Breast epithelium (tissue), 4 donors: ENCODE measurements at regions not wholly inside any gene's neighbourhood (a gene's known extent, or its start where the extent isn't known, plus 50 kb on each side); places are given as distances from the start of the nearest gene placed in this dataset.

ENCODE experiments used
- DNase-seq, 2 donors: peaks; one replicate each; pipeline ENCODE4 v3.0.0-alpha.2; 2019; ENCODE audit warnings: low spot score in 2 of 2
- H3K27ac ChIP-seq, 2 donors: fragments of 200-600 bp; sonication (generic) in 1 of 2; one replicate each; pipeline ENCODE4 v1.5.1; 2016 to 2019; ENCODE audit warnings: mild to moderate bottlenecking in 1 of 2
- H3K27me3 ChIP-seq, 2 donors: fragments of 200-600 bp; sonication (generic) in 1 of 2; one replicate each; pipeline versions ENCODE4 v1.5.1 to v1.6.0; 2017 to 2019; ENCODE audit warnings: control low read depth in 1 of 2, mild to moderate bottlenecking in 1 of 2
- H3K36me3 ChIP-seq: fragments of 200-600 bp; one replicate; pipeline ENCODE4 v1.5.1; 2019
- H3K4me1 ChIP-seq, 2 donors: fragments of 200-600 bp; sonication (generic); one replicate each; pipeline ENCODE4 v1.5.1; 2016 to 2019; ENCODE audit warnings: control low read depth in 1 of 2
- H3K4me3 ChIP-seq, 3 donors: fragments of 200-600 bp; sonication (generic); 1 replicate in 2 of 3; 2 replicates in 1 of 3; pipeline ENCODE4 v1.5.1; 2016 to 2019; ENCODE audit warnings: mild to moderate bottlenecking in 3 of 3, moderate library complexity in 2 of 3
- H3K9me3 ChIP-seq, 2 donors: fragments of 200-600 bp; sonication (generic) in 1 of 2; one replicate each; pipeline ENCODE4 v1.5.1; 2016 to 2019; ENCODE audit warnings: control low read depth in 1 of 2
- POLR2A ChIP-seq: fragments of 450-650 bp; IDR thresholded peaks from one replicate; pipeline ENCODE4 v1.6.1; 2016; ENCODE audit warnings: antibody characterized with exemption, mild to moderate bottlenecking, moderate library complexity
- POLR2AphosphoS5 ChIP-seq, 3 donors: sonication (generic); formaldehyde crosslinking; IDR thresholded peaks; one replicate each; pipeline ENCODE4 v1.6.1; 2017; ENCODE audit warnings: antibody characterized with exemption in 3 of 3
- intact Hi-C: fragments of 100-400 bp; cut with DNase I; formaldehyde crosslinking; loops from one replicate; pipeline ENCODE4 v1.15.1; 2023; ENCODE audit warnings: low total_unique reads
- TF ChIP-seq, protein P1 (sequence below), 3 donors: fragments of 450-650 bp; IDR thresholded peaks; one replicate each; pipeline ENCODE4 v1.5.1; 2016 to 2017; ENCODE audit warnings: antibody characterized with exemption in 3 of 3, mild to moderate bottlenecking in 3 of 3, moderate library complexity in 3 of 3

DNA sequence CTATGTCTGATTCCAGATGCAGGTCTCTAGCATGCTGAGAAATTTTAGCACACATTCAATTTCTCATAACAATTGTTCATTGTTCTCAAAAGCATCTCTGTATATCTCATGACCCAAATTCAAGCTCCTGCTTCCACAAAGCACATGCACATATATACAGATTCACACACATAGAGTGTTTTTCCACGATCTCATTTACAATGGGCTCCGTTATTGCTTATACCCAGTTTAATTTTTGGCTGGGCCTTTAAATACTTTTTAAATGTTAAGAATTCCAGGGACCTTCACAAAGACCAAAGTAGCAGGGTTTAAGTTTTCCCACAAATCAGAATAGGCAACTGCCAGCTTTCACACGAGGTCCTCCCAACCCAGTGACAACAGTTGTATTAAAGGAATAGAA lies 333.5 kb upstream of the SEMA6D start:
- no peaks in the 10 kb centered on the region for H3K9me3 ChIP-seq
- H3K36me3 ChIP-seq: no peaks in the 10 kb centered on the region
- TF ChIP-seq POLR2AphosphoS5 (IDR thresholded peaks at IDR 0.05) (no peak), POLR2A (no peak)
- intact Hi-C loops: no loop called here
- no peak for DNase-seq
- no peaks in the 10 kb centered on the region for H3K4me1 ChIP-seq
- H3K27me3 ChIP-seq: no peaks in the 10 kb centered on the region
- no peak overlapping the region for H3K4me3 ChIP-seq
- peak overlapping the region; percentile 0 to 48 for H3K27ac ChIP-seq

GRCh38 chr15:47384341-47384740 lies 333.0 kb upstream of the SEMA6D start:
- no peaks in the 10 kb centered on the region for H3K9me3 ChIP-seq
- H3K36me3 ChIP-seq: no peaks in the 10 kb centered on the region
- intact Hi-C loops: no loop called here
- peak overlapping the region in 1 of 2 donors; percentile 48 for H3K27ac ChIP-seq
- no peak for DNase-seq
- H3K4me1 ChIP-seq: no peaks in the 10 kb centered on the region
- TF ChIP-seq POLR2A: no peak
- TF ChIP-seq POLR2AphosphoS5 (IDR thresholded peaks at IDR 0.05): peak in 1 of 3 donors; percentile 54
- TF ChIP-seq, protein P1, sequence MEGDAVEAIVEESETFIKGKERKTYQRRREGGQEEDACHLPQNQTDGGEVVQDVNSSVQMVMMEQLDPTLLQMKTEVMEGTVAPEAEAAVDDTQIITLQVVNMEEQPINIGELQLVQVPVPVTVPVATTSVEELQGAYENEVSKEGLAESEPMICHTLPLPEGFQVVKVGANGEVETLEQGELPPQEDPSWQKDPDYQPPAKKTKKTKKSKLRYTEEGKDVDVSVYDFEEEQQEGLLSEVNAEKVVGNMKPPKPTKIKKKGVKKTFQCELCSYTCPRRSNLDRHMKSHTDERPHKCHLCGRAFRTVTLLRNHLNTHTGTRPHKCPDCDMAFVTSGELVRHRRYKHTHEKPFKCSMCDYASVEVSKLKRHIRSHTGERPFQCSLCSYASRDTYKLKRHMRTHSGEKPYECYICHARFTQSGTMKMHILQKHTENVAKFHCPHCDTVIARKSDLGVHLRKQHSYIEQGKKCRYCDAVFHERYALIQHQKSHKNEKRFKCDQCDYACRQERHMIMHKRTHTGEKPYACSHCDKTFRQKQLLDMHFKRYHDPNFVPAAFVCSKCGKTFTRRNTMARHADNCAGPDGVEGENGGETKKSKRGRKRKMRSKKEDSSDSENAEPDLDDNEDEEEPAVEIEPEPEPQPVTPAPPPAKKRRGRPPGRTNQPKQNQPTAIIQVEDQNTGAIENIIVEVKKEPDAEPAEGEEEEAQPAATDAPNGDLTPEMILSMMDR (IDR thresholded peaks at IDR 0.05): no peak
- H3K27me3 ChIP-seq: no peaks in the 10 kb centered on the region
- H3K4me3 ChIP-seq: no peak overlapping the region

DNA sequence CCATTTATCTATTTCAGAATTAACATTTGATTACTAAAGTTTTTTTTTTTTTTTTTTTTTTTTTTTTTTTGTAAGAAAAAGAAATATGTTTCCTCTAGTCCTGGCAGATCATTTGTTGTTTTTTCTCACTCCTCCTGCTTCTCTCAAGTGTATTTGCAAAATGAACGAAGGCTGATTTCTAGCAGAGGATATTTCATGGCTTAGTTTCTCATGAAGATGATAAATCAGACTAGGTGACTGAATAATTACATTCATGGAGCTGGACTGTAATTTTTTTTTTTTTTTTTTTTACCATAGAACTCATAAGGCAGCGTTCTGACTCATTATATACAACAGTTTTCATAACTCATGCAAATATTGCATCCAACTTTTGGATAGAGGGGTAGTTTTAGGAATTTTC lies 332.5 kb upstream of the SEMA6D start:
- H3K27ac ChIP-seq: no peak overlapping the region
- H3K27me3 ChIP-seq: no peaks in the 10 kb centered on the region
- DNase-seq: no peak
- TF ChIP-seq POLR2AphosphoS5 (IDR thresholded peaks at IDR 0.05) (no peak), POLR2A (no peak)
- TF ChIP-seq, protein P1 (IDR thresholded peaks at IDR 0.05): no peak
- H3K36me3 ChIP-seq: no peaks in the 10 kb centered on the region
- H3K4me3 ChIP-seq: no peak overlapping the region
- H3K9me3 ChIP-seq: no peaks in the 10 kb centered on the region
- H3K4me1 ChIP-seq: no peaks in the 10 kb centered on the region
- intact Hi-C loops: no loop called here

- Histone ChIP-seq H3K27me3 (no peaks in the 10 kb centered on the region), H3K36me3 (no peaks in the 10 kb centered on the region), H3K4me3 (no peak overlapping the region), H3K9me3 (no peaks in the 10 kb centered on the region), H3K27ac (no peak overlapping the region), H3K4me1 (no peaks in the 10 kb centered on the region)
- no peak for DNase-seq
- intact Hi-C loops: no loop called here
- TF ChIP-seq, protein P1 (IDR thresholded peaks at IDR 0.05): no peak
- TF ChIP-seq POLR2A: no peak
- no peak for TF ChIP-seq POLR2AphosphoS5 (IDR thresholded peaks at IDR 0.05)
Measured at GRCh38 chr15:47386459-47386858, 330.8 kb upstream of the SEMA6D start.

GRCh38 chr15:47388299-47388698 lies 329.0 kb upstream of the SEMA6D start:
- no peaks in the 10 kb centered on the region for H3K27me3 ChIP-seq
- TF ChIP-seq POLR2AphosphoS5 (IDR thresholded peaks at IDR 0.05) (no peak), POLR2A (no peak)
- TF ChIP-seq, protein P1 (IDR thresholded peaks at IDR 0.05): no peak
- DNase-seq: peak in 1 of 2 donors; percentile 42
- H3K27ac ChIP-seq: peak overlapping the region; percentile 5 to 59
- H3K4me3 ChIP-seq: no peak overlapping the region
- no peaks in the 10 kb centered on the region for H3K36me3 ChIP-seq
- no peaks in the 10 kb centered on the region for H3K4me1 ChIP-seq
- no peaks in the 10 kb centered on the region for H3K9me3 ChIP-seq
- intact Hi-C loops: no loop called here

DNA sequence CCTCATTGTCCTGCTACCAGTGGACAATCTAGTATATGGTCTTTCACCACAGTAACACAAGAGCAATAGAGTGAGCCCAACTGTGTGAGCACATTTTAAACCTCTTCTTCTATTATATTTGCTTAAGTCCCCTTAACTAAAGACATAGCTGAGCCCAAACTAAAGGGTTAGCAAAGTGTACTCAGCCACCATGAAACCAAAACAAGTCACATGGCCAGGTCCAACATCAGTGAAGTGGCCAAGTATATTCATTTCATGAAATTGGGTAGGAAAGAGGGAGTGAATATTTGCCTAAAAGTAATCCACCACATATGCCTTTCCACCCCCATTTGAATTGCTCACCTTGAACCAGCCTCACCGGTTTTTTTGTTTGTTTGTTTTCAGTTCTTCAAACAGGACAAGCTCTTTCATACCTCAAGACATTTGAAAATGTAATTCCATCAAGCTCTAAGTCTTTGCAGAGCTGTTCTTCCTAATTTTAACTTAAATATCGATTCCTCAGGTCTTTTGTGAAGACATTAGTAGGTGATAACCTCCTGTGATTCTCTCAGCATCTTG lies 327.0 kb upstream of the SEMA6D start:
- intact Hi-C loops: no loop called here
- no peak for DNase-seq
- H3K27ac ChIP-seq: no peak overlapping the region
- no peaks in the 10 kb centered on the region for H3K4me1 ChIP-seq
- H3K9me3 ChIP-seq: no peaks in the 10 kb centered on the region
- no peaks in the 10 kb centered on the region for H3K36me3 ChIP-seq
- no peak overlapping the region for H3K4me3 ChIP-seq
- TF ChIP-seq, protein P1 (IDR thresholded peaks at IDR 0.05): no peak
- TF ChIP-seq POLR2AphosphoS5 (IDR thresholded peaks at IDR 0.05) (no peak), POLR2A (no peak)
- H3K27me3 ChIP-seq: no peaks in the 10 kb centered on the region
